Urinary bladder (tissue), 3 donors: ENCODE measurements at regions not wholly inside any gene's neighbourhood (a gene's known extent, or its start where the extent isn't known, plus 50 kb on each side); places are given as distances from the start of the nearest gene placed in this dataset.

ENCODE experiments used
- DNase-seq: peaks from one replicate; pipeline ENCODE4 v3.0.0-alpha.2; 2015; ENCODE audit errors: extremely low spot score
- H3K27ac ChIP-seq: one replicate; pipeline ENCODE4 v1.5.1; 2013; ENCODE audit warnings: low read depth, mild to moderate bottlenecking, moderate library complexity
- H3K36me3 ChIP-seq: one replicate; pipeline ENCODE4 v1.6.1; 2013; ENCODE audit warnings: mild to moderate bottlenecking, moderate library complexity; ENCODE audit not compliant: insufficient read depth
- H3K4me1 ChIP-seq: one replicate; pipeline ENCODE4 v1.6.1; 2013; ENCODE audit warnings: mild to moderate bottlenecking, moderate library complexity; ENCODE audit not compliant: insufficient read depth
- H3K4me3 ChIP-seq: one replicate; pipeline ENCODE4 v1.5.1; 2013; ENCODE audit warnings: low read depth, low read length
- WGBS: extraction: QIAGEN DNeasy Blood & Tissue Kit; methylation state at CpG from one replicate; pipeline ENCODE4 v1.1.7; 2013; 5-methylcytosine and 5-hydroxymethylcytosine counted together
- donor health status: healthy with polysubstance abuse.
- donor health status: healthy.

- no peaks in the 10 kb centered on the region for H3K4me1 ChIP-seq
- no peaks in the 10 kb centered on the region for H3K36me3 ChIP-seq
- H3K4me3 ChIP-seq, result no peak overlapping the region
- WGBS, result 87% methylated on average over 1 of the region's 1 CpG
- H3K27ac ChIP-seq, result no peak overlapping the region
- no peak for DNase-seq
These were observed 737.2 kb upstream of the IGFBP3 start for GRCh38 chr7:46658281-46658680.

DNA sequence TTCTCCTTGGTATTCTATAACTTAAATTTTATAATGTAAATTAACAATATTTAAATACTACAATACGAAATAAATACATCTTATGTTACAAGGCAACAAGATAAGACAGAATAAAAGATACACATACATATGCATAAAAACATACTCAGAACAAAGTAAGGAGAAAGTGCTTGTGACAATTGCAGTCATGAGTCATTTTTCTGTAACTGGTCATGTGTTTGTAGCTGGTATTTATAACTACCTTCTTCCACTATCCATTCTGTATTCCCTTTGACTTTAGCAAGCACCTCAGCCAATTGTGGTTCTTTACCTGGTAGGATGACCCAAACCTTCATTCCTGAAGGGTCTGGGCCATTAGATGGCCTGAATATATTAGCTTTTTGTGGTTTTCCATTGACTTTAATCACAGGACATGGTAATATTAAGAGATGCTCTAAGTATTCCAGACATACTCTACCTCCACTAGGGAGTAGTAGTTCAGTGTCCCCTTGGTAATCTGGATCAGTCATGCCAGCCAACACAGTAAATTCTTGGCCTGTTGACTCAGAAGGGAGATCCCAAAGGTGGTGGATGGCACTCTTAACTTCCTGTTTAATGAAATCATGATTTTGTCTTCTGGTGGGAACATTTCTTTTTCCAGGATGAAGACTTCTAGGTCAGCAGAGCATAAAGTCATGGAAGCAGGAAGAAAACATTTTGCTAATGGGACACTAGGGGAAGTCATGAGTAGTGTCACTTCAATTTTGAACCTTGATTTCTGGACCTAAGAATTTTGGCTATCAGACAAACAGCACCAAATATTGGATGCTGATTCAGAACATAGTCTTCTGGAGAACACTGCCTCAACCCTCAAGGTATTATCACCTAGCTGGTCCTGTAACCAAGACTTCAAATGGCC, 733.7 kb upstream of the IGFBP3 start:
- Histone ChIP-seq H3K27ac (no peak overlapping the region), H3K4me1 (peaks cover 2% of the 10 kb centered on the region), H3K36me3 (no peaks in the 10 kb centered on the region), H3K4me3 (no peak overlapping the region)
- 81% methylated on average over 1 of the region's 1 CpG for WGBS
- DNase-seq, result no peak

GRCh38 chr7:46653848-46654247, 732.8 kb upstream of the IGFBP3 start:
- Histone ChIP-seq H3K4me1 (peaks cover 2% of the 10 kb centered on the region), H3K4me3 (no peak overlapping the region), H3K36me3 (no peaks in the 10 kb centered on the region), H3K27ac (no peak overlapping the region)
- 78% methylated on average over 2 of the region's 2 CpGs for WGBS
- DNase-seq, result no peak

DNA sequence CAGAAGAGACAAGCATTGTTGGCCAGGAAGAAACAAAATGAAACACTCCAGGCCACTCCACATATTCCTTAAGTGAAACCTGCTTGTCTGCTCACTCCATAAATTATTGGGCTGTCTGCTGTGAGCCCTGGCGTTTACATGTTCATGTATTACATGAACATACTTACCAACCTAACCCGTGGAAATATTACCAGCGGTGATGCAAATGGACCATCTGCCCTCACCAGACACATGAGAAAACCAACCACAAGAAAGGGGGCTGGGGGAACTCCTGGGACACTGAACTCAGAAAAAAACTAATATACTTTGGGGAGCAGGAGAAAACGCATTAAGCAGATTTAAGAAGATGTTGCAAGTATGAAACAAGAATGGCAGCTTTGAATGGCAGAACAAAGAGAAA, 731.2 kb upstream of the IGFBP3 start:
- no peaks in the 10 kb centered on the region for H3K36me3 ChIP-seq
- H3K4me3 ChIP-seq, result no peak overlapping the region
- WGBS, result 90% methylated on average over 4 of the region's 4 CpGs
- DNase-seq, result no peak
- peak overlapping the region; percentile 12 for H3K27ac ChIP-seq
- H3K4me1 ChIP-seq, result peaks cover 2% of the 10 kb centered on the region

DNA sequence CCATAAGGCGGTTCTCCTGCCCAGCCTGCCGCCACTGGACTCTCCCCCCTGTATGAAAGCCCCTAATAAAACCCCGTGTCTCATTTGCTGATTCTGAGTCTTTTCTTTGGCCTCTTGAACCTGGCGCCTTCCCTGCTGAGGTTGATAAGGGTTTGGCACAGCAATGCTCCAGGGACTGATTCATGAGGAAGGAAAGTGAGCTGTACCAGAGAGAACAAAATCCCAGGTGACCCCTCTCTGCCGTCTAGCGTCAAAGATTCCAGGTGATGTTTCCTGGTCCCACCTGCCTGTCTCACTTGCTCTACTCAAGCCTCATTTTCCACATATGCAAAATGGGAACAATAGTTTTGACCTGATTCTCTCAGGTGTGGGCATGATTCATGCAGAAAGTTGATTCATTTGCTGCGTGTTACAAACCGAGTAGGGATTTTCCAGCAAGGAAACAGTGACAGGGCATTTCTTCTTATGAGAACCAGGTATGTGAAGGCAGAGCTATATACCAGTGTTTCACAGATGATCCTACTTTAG, 730.6 kb upstream of the IGFBP3 start:
- WGBS, result 74% methylated on average over 8 of the region's 8 CpGs
- H3K27ac ChIP-seq, result peak overlapping the region; percentile 31

DNA sequence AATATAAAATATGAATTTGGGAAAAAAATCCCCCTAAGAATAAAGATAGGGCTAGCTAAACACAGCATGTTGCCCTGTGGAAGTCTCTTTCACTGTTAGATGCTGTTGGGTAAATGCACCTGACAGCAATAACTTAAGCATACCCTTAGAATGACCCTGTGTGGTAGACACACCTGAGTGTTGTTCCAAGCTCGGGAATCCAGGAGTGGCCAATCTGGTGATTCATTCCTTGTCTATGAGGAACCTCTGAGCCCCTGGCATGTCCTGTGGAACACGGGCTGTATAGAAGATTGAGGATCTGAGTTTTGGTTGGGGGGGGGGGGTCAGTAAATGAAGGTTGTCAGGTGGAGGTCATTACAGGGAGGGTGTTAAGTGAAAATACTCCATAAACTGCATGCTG, 730.0 kb upstream of the IGFBP3 start:
- peak overlapping the region; percentile 31 for H3K27ac ChIP-seq
- 88% methylated on average over 2 of the region's 2 CpGs for WGBS
- peak; percentile 66 for DNase-seq
- H3K4me3 ChIP-seq, result no peak overlapping the region
- no peaks in the 10 kb centered on the region for H3K36me3 ChIP-seq
- H3K4me1 ChIP-seq, result peaks cover 2% of the 10 kb centered on the region

More for the DNA sequence above, 730.6 kb upstream of the IGFBP3 start:
- no peak for DNase-seq
- peaks cover 2% of the 10 kb centered on the region for H3K4me1 ChIP-seq
- H3K4me3 ChIP-seq, result no peak overlapping the region
- H3K36me3 ChIP-seq, result no peaks in the 10 kb centered on the region

GRCh38 chr7:46649876-46650275, 728.8 kb upstream of the IGFBP3 start:
- H3K27ac ChIP-seq, result no peak overlapping the region
- no peaks in the 10 kb centered on the region for H3K36me3 ChIP-seq
- H3K4me3 ChIP-seq, result no peak overlapping the region
- H3K4me1 ChIP-seq, result peaks cover 2% of the 10 kb centered on the region
- WGBS, result 36% methylated on average over 2 of the region's 2 CpGs
- DNase-seq, result no peak

DNA sequence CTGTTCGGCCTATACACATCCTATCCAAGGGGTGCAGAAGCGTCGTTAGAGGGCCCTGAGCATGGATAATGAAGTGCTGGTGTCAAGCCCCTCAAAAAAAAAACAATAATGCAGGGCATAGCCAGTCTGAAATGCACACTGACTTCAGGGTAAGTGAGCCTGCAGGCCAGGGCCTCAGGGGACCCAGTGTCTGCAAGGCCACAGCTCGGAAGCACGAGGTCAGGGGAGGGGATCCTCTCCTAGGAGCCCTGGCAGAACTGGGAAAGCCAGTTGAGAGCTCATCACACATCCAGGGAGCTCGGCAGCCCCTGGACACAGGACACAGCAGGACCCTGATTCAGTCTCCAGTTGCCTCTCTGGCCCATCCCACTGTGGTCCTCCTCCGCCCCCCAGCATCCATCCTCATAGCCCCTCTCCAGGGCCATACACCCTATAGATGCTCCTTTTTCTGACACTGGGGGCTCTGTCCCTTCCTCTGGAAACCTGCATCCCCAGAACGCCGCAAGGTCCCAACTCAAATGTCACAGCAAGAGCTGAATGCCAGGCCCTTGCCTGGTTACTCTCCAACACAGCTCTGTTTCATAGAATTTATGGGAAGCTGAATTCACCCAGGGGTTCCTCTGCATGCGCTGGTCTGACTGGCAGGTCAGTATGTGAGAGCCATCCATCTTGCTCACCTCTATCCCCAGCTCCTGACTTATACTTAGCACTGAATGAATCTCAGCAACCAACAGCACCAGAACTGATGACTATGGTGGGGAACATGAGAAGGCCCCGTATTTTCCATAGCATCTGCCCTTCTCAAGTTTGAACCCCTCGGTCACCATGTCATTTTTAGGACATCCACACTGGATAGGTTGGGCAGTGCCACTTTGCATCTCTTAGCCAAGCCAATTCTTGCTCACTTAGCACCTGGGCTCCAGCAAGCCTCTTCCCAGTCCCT, 717.0 kb upstream of the IGFBP3 start:
- no peaks in the 10 kb centered on the region for H3K36me3 ChIP-seq
- H3K4me3 ChIP-seq, result no peak overlapping the region
- WGBS, result 82% methylated on average over 12 of the region's 12 CpGs
- no peak overlapping the region for H3K27ac ChIP-seq
- no peaks in the 10 kb centered on the region for H3K4me1 ChIP-seq
- no peak for DNase-seq

GRCh38 chr7:46636022-46636421, 715.0 kb upstream of the IGFBP3 start:
- no peak for DNase-seq
- H3K4me3 ChIP-seq, result no peak overlapping the region
- 69% methylated on average over 3 of the region's 3 CpGs for WGBS
- no peaks in the 10 kb centered on the region for H3K4me1 ChIP-seq
- H3K27ac ChIP-seq, result no peak overlapping the region
- H3K36me3 ChIP-seq, result no peaks in the 10 kb centered on the region

DNA sequence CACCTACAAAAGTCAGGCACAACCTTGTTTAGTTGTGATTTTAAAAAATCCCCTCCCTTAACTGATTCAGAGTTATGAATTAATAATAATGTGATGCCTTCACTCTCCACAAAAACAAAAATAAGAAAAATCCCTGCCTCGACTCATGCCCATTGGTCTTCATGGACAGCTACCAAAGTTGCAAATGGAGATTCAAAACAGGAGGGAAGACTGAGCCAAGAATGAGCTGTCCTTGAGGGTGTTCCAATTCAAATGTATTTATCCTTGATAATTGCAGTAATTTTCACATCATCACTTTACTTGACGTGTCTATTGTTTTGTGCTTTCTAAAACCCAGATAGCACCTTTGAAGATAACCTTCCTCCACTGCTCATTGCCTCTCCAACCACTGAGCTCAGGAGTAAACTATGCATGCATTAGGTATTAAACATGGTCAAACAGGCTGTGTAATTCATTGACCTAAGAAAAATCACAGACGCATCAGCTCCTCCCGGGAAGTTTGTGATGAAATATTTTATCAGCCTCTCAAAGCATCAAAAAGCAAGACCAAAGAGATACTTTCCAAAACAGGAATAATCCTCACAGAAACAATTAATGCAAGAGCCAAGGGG, 712.7 kb upstream of the IGFBP3 start:
- Histone ChIP-seq H3K4me1 (no peaks in the 10 kb centered on the region), H3K36me3 (no peaks in the 10 kb centered on the region), H3K4me3 (no peak overlapping the region), H3K27ac (no peak overlapping the region)
- WGBS, result 63% methylated on average over 4 of the region's 4 CpGs
- no peak for DNase-seq

DNA sequence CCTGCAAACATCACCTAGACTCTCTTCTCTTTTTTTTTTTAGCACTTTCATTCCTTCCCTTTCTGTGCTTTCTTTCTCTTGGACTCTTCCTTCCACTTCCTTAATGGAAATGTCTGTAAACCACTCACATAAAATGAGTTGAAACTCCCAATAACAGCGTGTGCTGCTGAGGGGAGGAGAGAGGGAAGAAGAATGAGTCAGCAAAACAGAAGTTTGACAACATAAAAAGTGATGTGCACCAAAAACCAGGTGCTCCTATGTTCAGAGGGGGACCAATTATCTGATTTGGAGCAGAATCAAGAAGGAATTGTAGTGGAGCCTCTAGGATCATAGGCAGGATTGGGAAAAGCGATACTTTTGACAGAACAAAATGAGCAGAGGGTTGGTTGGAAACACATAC, 712.1 kb upstream of the IGFBP3 start:
- WGBS, result 65% methylated on average over 2 of the region's 2 CpGs
- Histone ChIP-seq H3K27ac (no peak overlapping the region), H3K36me3 (no peaks in the 10 kb centered on the region), H3K4me1 (no peaks in the 10 kb centered on the region), H3K4me3 (no peak overlapping the region)
- no peak for DNase-seq

DNA sequence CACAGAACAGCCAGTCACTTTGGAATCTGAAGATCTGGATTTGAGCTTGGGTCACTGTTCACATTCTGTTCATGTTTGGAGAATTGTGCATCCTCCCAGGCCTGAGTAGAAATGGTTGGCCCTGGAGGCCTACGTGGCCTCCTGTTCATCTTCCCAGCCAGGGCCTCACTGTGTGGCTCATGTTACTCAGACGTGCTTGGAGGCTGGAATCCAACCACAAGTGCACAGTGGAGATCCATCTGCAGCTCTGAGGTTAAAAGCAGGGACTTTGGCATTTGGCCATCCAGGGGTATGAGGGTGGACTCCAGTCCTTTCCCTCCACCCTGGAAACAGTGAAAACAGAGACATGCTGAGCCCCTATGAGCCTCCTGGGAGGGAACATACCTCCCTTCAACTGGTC, 709.0 kb upstream of the IGFBP3 start:
- H3K36me3 ChIP-seq, result no peaks in the 10 kb centered on the region
- 68% methylated on average over 2 of the region's 2 CpGs for WGBS
- H3K4me1 ChIP-seq, result no peaks in the 10 kb centered on the region
- no peak overlapping the region for H3K4me3 ChIP-seq
- H3K27ac ChIP-seq, result no peak overlapping the region
- no peak for DNase-seq

- 95% methylated on average over 1 of the region's 1 CpG for WGBS
- Histone ChIP-seq H3K4me1 (no peaks in the 10 kb centered on the region), H3K36me3 (no peaks in the 10 kb centered on the region), H3K27ac (no peak overlapping the region), H3K4me3 (no peak overlapping the region)
- no peak for DNase-seq
These were observed 707.3 kb upstream of the IGFBP3 start for GRCh38 chr7:46628389-46628788.
